RPMI8226 (cell line): ENCODE measurements at regions not wholly inside any gene's neighbourhood (a gene's known extent, or its start where the extent isn't known, plus 50 kb on each side); places are given as distances from the start of the nearest gene placed in this dataset.
A peak's percentile ranks its signal among the peaks of the same experiment; 100 is the strongest.
"Not testable (repeated sequence)": the region's sequence is repeated elsewhere in the genome, so short reads cannot be mapped to it uniquely, and the experiment has no call there.

Experiments used
- DNase-seq: peaks from one replicate; pipeline ENCODE4 v3.0.0-alpha.2; 2015

DNA sequence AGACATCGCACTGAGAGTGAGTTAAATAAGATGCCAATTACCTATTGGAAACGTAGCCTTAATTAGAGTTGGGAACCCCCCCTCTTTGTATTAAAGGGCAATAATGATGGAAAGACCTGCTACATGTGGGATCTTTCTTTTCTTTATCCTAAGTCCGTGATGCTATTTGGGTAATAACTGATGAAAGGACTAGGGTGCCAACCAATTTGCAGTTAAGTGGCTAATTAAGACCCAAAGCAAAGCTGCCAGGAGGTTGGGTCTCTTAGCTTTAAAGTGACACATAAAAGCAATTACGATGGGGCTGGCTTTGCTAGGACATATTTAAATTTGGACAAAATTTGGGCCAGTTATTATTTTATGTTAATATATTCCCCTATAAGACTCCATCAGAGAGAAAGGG is 728.8 kb downstream of the NR2F1-AS1 start:
- DNase-seq, result no peak

DNA sequence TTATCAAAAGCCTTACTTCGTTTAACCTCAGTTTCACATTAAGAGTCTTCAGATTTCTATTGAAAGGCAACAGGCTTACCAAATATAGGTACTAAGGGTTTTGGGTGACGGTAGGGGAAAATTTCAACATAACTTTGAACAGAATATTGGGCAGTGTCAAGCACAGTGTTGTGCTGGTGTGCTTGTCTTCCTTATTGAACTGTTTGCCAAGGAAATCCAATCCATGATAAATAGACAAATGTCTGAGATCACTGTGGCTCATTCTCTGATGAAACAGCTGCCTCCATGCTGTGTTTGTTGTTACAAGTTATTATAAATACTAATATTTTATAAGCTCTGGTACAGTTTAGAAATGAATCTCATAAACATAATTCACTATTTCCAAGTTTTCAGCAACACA is 730.1 kb downstream of the NR2F1-AS1 start:
- no peak for DNase-seq

DNA sequence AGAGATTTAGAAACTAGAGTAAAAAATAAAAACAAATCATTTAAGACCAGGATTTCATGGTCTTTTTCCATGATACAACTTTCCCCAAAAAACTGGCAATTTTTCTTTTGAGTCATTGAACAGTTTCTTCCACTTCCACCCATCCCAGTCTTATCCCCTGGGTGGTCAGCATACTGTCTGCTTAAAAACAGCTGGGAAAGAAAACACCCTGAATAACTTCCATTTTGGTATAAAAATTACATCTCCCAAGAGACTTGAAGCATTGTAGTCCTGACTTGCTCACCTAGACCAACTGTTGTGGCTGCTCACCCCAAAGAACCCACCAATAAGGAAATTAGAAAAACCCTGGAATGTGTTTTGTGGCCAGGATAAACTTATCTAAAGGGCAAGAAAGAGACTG is 731.3 kb downstream of the NR2F1-AS1 start:
- no peak for DNase-seq

DNA sequence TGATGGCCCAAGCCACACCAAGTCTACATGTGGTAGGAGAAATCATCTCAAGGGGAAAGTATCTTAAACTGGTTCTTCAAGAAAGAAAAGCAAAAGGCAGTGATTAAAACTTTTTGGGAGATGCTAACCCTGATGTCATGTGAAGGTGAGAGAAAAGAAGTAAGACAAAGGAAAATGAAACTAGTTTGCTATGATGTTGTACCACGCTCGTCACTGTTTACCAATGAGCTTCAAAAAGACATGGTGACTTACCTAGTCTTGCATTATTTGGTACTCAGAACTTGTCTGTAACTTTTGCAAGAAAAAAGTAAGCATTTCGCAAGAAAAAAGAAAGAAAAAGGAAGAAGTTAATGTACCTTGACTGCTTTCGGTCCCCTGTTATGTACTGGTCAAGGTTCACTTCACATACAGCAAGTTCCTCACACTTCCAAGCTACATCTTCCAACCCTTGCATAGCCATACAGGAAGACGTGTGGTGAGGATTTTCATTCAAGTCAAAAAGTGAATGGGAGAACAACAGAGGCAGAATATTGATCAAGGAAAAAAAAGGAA is 739.3 kb downstream of the NR2F1-AS1 start:
- DNase-seq, result no peak

DNA sequence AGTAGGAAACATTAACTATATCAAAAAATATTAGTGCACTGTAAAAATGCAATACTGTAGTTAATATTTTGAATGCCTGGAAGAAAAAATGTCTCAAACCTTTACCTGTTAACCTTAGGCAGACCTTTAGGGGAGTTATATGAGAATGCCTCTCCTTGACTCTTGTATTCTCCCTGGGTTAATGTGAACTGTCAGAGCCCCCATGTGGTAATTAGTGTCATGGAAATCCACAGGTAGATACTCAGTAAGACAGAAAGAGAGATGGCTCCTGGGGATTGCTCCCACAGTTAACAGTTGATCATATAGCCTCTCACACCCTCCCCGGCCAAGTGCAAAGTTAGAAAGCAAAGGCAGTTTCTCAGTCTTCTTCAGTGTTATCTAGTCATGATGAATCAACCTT is 742.8 kb downstream of the NR2F1-AS1 start:
- peak; percentile 19 for DNase-seq

DNA sequence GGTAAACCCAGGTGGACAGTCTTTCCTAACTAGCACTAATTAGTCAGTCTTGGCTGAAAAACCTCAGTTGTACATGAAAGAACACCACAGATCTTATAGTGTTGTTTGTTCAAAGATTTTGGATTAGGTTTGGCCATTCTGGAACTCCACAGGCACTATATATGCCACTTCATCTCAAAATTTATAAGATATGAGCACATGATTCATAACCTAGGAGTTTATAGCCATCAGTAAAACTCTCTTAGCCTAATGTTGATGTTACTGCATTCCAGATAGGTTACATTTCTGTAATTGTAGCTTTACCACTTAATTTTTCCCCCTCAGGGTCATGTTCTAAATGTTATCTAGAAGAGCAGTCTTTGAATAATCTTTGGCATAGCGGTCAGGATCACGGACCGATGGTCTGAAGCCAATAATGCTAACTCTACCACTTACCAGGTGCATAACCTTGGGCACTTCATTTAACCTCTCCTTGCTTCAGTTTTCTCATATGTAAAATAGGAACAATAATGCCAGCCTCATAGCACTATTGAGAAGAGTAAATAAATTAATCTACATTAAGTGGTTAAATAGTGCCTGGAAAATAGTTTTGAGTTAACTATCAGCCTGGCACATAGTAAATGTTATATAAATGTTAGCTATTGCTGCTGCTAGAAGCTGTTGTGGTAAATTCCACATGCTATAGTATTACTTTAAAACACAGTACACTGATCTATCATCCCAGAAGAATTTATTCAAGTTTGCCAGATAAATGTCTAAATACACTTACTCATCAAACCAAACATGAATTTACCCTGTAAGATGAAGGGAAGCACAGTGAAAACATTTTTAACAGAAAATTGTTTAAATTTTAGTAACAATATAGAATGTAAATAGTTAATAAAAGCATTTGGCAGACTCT is 743.9 kb downstream of the NR2F1-AS1 start:
- DNase-seq, result no peak

DNA sequence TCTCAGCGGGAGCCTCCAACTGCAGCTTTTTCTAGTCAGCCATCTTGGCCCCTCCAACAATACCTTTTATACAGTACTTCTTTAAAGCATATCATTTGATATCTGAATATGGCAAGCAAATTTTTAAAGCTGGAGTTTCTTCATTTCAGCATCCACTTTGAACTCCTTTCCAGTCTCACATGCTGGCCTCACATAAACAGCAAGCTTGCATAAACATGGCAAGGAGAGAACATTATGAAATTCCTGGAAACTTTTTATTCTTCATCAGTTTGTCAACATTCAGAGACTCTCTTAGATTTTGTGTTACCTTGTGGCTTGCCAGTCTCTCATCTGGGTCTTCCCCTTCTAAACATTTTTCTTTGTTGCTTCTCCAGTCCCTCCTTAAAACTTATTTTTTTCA is 745.3 kb downstream of the NR2F1-AS1 start:
- no peak for DNase-seq

DNA sequence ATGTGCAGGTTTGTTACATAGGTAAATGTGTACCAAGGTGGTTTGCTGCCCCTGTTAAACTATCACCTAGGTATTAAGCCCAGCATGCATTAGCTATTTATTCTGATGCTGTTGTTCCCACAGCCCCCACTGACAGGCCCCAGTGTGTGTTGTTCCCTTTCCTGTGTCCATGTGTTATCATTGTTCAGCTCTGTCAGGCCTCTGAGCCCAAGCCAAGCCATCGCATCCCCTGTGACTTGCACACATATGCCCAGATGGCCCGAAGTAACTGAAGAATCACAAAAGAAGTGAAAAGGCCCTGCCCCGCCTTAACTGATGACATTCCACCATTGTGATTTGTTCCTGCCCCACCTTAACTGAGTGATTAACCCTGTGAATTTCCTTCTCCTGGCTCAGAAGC is 757.5 kb downstream of the NR2F1-AS1 start:
- not testable (repeated sequence) for DNase-seq

DNA sequence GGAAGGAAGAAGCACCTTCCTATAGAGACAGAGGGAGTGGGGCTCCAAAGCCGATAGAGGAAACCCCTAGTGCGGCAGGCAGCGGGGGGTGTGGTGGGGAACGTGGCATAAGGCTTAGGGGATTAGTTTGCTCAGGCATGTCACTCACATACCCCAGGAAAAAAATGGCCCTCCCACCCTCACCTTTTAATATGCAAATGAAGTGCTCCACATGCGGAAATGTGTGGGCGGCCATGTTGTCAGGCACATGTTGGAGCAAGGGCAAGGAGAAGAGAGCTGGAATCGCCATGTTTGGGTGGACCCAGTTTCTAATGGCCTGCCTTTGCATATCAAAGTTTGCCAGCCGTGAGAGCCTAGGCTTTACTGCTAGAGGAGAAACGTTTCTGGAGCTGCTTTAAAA is 758.8 kb downstream of the NR2F1-AS1 start:
- no peak for DNase-seq

DNA sequence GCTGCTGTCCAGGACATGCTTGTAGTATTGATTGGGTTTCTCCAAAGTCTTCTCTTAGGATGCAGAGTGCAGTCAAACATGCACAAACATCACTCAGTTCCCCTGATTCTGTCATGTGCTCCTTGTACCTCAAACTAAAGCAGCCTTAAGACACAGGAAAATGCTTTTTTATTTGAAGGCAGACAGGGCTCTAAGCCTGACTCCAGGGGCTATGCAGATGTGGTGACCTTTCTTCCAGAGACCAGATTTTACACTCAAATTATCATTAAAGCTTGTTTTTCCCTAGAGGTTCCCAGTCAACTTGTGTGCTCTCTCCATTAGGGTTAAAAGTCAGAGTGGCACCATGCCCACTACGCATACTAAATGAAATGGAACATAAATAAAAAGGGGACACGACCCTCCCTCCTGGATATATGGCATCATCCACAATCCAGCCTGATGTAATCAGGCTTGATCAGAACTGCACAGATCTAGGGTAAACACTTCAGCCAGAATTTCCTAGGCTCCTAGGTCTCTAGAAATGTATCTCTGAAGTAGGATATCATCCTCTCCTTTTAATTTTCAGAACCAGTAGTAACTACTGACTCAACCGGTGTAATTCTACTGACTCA is 771.1 kb downstream of the NR2F1-AS1 start:
- no peak for DNase-seq

DNA sequence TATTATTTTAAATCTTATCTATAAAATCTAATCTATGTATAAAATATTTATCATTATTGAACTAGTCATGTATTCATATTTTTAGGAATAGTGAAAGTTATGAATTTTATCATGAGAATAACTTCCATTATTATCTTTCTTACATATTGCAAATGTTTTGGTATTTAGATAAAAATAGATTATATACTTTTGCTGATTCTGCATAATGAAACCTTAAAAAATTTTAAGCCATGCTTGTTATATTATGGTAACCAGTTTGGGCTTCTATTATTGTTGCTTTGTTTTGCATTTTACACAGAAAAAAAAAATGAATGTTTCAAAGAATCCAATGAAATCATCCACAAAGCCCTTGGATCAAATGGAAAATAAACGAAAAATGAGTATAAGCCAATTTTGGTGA is 772.5 kb downstream of the NR2F1-AS1 start:
- no peak for DNase-seq

DNA sequence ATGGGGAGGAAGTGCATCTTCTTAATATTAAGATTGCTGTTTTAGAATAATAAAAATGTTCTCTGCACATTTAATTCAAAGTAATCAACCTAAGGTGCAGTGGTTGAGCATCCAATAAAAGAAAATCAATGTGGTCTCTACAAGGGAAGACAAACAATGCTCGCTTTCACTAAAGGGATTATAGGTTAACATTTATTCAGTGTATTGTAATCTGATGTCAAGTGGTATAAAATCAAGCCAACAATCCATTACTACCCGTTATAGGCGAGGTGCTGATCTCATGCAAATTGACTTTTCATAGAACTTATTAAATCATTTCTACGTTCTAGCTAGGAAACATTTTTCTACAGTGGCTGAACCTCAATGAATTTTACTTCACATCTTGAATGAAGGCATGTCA is 773.9 kb downstream of the NR2F1-AS1 start:
- no peak for DNase-seq

DNA sequence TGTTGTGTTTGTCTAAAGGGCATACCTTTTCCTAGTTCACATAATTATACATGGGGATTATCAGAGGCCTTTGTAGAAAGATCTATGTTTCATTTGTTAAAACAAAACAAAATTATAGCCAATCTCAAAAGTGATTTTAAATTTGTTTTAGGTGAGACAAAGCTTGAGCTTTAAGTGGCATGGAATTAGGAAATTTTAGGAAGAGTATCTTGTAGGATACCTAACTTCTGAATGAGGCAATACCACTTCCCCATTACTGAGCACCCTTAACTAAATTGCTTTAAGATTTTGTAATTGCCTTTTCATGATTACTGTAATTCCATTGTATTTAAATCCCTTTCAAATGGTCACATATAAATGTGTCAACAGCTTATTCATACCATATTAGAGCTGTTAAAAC is 775.6 kb downstream of the NR2F1-AS1 start:
- DNase-seq, result no peak

DNA sequence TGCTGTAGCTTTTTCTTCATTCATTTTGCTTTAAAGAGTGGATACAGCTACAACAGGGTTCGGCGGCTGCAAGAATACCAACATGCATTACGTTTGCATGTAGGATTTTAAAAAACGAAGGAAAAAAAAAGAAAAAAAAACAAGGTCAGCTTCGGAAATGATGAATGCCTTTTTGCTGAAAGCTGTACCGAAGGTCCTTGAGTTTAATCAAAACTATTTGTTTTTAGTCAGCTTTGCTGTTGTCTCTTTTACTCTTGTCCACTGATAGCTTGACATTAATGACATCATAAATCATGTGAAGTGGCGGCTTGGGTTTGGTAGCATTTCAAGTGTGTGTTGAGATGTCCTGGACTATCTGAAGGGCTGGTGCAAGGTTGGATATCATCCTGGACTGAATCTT is 779.1 kb downstream of the NR2F1-AS1 start:
- DNase-seq, result no peak

DNA sequence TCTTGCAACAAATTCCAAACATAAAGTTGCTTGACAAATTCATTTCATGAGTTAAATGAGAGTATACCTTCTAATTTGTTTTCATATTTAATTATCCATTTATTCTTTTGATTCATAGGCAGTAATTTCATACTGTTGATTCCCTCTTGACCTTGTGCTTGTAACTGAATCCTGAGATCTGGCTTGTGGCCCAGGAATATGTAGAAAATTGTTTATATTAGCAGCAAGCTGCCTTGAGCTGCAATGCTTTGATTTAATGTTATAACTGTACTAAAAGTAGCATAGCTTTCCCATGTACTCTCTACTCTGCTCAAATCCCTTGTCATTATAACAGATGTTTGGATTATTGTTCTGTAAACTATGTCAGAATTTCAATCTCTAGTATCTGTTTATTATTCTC is 780.7 kb downstream of the NR2F1-AS1 start:
- no peak for DNase-seq

DNA sequence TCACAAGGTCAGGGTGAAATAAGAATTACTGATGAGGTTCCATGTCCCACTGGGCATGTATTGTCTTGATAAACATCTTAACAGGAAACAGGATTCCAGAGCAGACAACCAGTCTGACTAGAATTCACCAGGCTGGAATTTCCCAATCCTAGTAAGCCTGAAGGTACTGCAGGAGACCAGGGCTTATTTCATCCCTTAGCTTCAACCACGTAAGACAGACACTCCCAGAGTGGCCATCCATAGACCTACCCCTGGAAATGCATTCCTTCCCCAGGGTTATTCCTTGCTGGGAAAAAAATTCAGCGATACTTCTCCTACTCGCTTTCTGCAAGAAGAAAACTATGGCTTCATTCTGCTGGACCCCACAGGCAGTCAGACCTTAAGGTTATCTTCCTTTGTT is 785.4 kb downstream of the NR2F1-AS1 start:
- no peak for DNase-seq

DNA sequence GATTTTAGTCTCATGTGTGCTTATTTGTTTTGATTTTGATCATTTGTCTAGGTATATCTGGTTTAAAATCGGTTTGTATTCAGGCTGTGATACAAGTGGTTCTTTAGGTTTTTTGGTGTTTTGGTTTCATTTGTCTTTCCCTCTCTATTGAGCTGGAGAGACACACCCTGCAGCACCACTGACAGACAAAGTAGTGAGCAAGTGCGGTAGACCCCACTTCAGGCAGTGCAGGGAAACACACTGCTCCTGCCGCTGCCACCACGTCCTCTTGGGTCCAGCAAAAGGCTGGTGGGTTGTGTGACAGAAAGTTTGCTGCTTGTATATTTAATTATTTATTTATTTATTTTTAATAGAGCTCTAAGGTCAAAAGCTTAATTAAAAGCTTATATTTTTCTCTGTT is 801.0 kb downstream of the NR2F1-AS1 start:
- no peak for DNase-seq

DNA sequence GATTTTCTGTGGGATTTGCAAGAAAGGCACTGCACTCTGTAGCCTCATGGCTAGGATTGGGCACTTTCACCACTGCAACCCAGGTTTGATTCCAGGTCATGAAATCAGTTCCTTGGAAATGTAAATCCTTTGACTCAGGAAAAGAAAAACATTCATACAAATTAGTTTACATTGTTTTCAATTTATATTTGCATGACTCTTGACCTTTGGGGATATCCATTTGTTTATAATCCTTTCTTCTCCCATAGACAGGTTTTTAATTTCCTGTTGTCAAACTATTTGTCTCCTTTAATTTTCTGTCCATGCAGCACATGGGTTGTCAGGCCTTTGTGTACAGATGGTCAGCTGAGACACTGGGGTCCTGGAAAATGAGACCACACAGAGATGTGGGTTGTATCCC is 801.5 kb downstream of the NR2F1-AS1 start:
- DNase-seq, result no peak

DNA sequence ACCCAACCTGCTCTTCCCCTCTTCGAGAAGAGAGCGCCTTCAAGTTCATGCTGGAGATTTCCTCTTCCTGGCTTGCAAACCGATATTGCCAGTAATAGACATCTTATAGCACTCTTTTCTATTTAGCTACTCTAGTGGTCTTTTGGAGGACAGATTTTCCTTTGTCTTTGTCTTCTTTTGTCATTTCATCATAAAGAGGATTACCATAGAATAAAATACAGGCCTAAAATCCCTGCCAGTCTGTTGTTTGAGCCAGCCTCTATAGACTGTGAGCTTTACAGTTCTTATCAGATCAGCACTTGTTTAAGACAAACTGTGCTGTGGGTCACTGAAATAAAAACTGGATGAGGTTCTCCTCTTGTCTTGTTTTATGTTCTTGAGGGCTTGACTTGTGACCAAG is 802.8 kb downstream of the NR2F1-AS1 start:
- no peak for DNase-seq

DNA sequence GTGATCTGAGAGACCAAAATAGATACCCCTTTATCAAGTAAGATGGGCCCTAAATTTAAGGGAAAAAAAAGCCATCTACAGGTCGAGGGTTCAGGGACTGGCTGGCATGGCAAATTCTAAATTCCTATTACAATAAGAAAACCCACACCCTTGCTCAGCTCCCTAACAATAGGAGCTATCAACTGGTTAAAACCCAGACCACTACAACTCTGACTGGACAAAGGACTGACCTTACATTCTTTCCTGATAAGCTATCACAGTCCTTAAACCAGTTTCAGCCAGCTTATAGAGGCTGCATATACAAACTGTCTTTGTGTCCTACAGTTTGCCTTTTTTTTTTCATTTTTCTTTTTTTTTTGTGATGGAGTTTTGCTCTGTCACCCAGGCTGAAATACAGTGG is 803.6 kb downstream of the NR2F1-AS1 start:
- no peak for DNase-seq

DNA sequence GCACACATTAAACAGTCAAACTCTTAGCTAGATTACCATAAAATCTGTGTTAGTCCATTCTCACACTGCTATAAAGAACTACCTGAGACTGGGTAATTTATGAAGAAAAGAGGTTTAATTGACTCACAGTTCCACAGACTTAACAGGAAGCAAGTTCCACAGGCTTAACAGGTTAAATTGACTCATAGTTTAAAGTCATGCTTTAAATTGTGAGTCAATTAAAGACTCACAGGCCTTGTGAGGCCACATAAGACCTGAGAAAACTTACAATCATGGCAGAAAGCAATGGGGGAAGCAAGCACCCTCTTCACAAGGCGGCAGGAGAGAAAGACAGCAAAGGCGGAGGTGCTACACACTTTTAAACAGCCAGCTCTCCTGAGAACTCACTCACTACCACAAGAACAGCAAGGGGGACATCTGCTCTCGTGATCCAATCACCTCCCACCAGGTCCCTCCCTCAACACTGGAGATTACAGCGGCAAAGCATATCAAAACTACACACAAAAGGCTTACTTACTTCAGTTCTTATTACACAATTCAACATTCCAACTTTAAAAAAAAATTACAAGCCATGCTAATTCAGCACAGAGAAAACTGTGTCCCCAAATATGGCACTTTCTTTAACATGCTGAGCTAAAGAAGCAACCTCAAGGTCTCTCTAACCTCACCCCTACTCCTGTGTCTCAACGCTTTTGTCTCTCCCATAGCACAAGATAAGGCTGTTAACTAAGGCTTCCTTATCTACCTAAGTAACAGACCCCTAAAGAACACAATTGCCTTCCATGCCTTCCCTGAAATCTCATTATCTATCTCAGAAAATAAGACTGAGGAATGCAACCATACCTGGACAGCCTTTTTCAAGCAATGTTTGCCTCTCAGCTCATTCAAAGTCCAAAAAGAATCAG is 805.1 kb downstream of the NR2F1-AS1 start:
- DNase-seq, result no peak

DNA sequence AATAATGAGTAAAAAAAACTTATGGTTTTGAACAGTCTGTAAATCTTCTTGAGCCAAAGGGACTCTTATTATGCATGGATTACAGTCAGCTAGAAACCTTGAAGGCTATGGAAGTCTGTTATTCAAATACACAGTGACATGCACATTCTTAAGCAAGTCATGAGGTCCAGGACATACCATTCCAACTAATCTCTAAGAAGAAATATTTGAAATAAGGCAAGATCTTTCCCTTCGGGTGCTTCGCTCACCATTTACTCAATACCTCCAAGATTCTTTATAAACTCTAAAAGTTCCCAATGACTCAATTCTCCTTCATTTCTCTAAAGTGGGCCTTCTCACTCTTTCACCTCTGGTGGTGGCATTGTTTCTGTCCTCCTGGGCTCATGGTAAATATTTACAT is 811.0 kb downstream of the NR2F1-AS1 start:
- no peak for DNase-seq

DNA sequence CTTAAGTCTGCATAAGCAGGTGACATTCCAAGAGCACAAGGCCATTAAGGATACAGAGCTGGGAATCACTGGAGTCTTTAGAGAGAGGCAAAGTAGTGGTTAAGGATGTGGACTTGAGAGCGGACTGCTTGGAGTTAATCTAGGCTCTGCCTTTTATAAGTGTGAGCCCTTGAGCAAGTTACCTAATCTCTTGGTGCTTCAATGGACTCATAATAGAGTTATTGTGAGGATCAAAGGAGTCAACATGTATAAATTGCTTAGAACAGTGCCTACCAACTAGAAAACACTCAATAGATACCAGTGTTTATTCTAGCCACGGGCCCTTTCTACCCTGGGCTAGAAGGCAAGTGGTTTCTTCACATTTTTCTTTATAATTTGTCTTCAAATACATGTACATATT is 819.4 kb downstream of the NR2F1-AS1 start:
- DNase-seq, result no peak
